PC-3 (cell line): ENCODE measurements at regions not wholly inside any gene's neighbourhood (a gene's known extent, or its start where the extent isn't known, plus 50 kb on each side); places are given as distances from the start of the nearest gene placed in this dataset.
A peak's percentile ranks its signal among the peaks of the same experiment; 100 is the strongest.

ENCODE experiments used
- ATAC-seq: fragments of 200-7000 bp; cut with Tn5 transposase; 2 replicates; pipeline ENCODE4 v1.9.1; 2020; ENCODE audit warnings: mild to moderate bottlenecking, moderate library complexity
- BruUV-seq: library from RNA; stranded (reverse); fragments of 400-500 nt; replicated peaks from 2 replicates; lab custom pipeline; 2021; lab: Mats Ljungman, UMichigan
- CTCF ChIA-PET: fragments of 300-600 bp; sonication (Branson Sonifier 250); formaldehyde crosslinking; loops from one replicate; lab custom pipeline; 2022; ENCODE audit warnings: antibody characterized with exemption; lab: Charles Lee
- POLR2A ChIA-PET: fragments of 300-600 bp; sonication (Branson Sonifier 250); formaldehyde crosslinking; loops from one replicate; lab custom pipeline; 2022; ENCODE audit warnings: antibody characterized with exemption; ENCODE audit not compliant: unreplicated experiment; lab: Charles Lee
- DNase-seq: peaks from one replicate; pipeline ENCODE4 v3.0.0-alpha.2; 2015
- H2AFZ ChIP-seq: fragments of 300-600 bp; sonication (generic); 2 replicates; pipeline ENCODE4 v1.6.0; 2016; ENCODE audit warnings: antibody characterized with exemption, low read length
- H3F3A ChIP-seq: fragments of 300-600 bp; sonication (generic); one replicate; pipeline ENCODE4 v1.6.0; 2017; ENCODE audit warnings: antibody characterized with exemption, low read length, control low read depth, mild to moderate bottlenecking; ENCODE audit not compliant: unreplicated experiment
- H3K27ac ChIP-seq: fragments of 300-600 bp; sonication (generic); 2 replicates; pipeline ENCODE4 v1.5.1; 2016; ENCODE audit warnings: mild to moderate bottlenecking, low read length
- H3K27me3 ChIP-seq: fragments of 300-600 bp; sonication (generic); 2 replicates; pipeline ENCODE4 v1.6.1; 2016; ENCODE audit warnings: low read length, mixed read lengths
- H3K36me3 ChIP-seq: fragments of 300-600 bp; sonication (generic); 2 replicates; pipeline ENCODE4 v1.6.1; 2016; ENCODE audit warnings: low read depth, mixed run types, low read length, mixed read lengths
- H3K4me1 ChIP-seq: fragments of 300-600 bp; sonication (generic); 2 replicates; pipeline ENCODE4 v1.5.1; 2016; ENCODE audit warnings: low read length; ENCODE audit not compliant: insufficient read depth
- H3K4me2 ChIP-seq: fragments of 300-600 bp; sonication (generic); 2 replicates; pipeline ENCODE4 v1.6.0; 2016; ENCODE audit warnings: low read length
- H3K4me3 ChIP-seq: fragments of 300-600 bp; sonication (generic); 2 replicates; pipeline ENCODE4 v1.5.1; 2016; ENCODE audit warnings: mild to moderate bottlenecking, low read length, mixed read lengths
- H3K79me2 ChIP-seq: fragments of 300-600 bp; sonication (generic); 2 replicates; pipeline ENCODE4 v1.6.1; 2017; ENCODE audit warnings: low read length, mixed read lengths
- H3K9ac ChIP-seq: fragments of 300-600 bp; sonication (generic); 2 replicates; pipeline ENCODE4 v1.6.0; 2016; ENCODE audit warnings: mild to moderate bottlenecking, low read length
- H3K9me2 ChIP-seq: fragments of 300-600 bp; sonication (generic); replicated peaks from 2 replicates; pipeline ENCODE4 v1.6.1; 2016; ENCODE audit warnings: mixed run types, low read length, mixed read lengths
- H3K9me3 ChIP-seq: fragments of 300-600 bp; sonication (generic); 2 replicates; pipeline ENCODE4 v1.6.1; 2016; ENCODE audit warnings: low read length, mixed read lengths
- H4K20me1 ChIP-seq: fragments of 300-600 bp; sonication (generic); 2 replicates; pipeline ENCODE4 v1.6.1; 2016; ENCODE audit warnings: low read length, mixed read lengths
- CTCF ChIP-seq: fragments of 300-600 bp; sonication (generic); conservative IDR thresholded peaks from 2 replicates; pipeline ENCODE4 v1.5.1; 2017; ENCODE audit warnings: antibody characterized with exemption, low read depth, mild to moderate bottlenecking, low read length
- EZH2 ChIP-seq: fragments of 300-600 bp; sonication (generic); IDR thresholded peaks from one replicate; pipeline ENCODE4 v1.6.1; 2017; ENCODE audit warnings: antibody characterized with exemption, mild to moderate bottlenecking, low read length; ENCODE audit not compliant: unreplicated experiment
- EZH2phosphoT487 ChIP-seq: fragments of 300-600 bp; sonication (generic); IDR thresholded peaks from 2 replicates; pipeline ENCODE4 v1.6.1; 2018; ENCODE audit warnings: mild to moderate bottlenecking, antibody characterized with exemption, low read length, borderline replicate concordance
- intact Hi-C: fragments of 100-400 bp; cut with micrococcal nuclease; formaldehyde crosslinking; loops from 2 replicates; pipeline ENCODE4 v1.9.0; 2023

GRCh38 chr2:16034151-16034974 lies 94.0 kb downstream of the MYCN start:
- TF ChIP-seq EZH2 (no peak), CTCF (peak; percentile 24; the same call in 1 of the 2 replicates), EZH2phosphoT487 (no peak)
- H2AFZ ChIP-seq, result no peak overlapping the region
- ATAC-seq (no peak), DNase-seq (no peak)
- ChIA-PET CTCF (no interaction called here), POLR2A (no interaction called here)
- no peaks in the 10 kb centered on the region for H3K9me2 ChIP-seq
- no peak overlapping the region for H3K4me2 ChIP-seq
- no TSS peak for BruUV-seq
- no peaks in the 10 kb centered on the region for H3K36me3 ChIP-seq
- H3K27me3 ChIP-seq, result peaks cover 10% of the 10 kb centered on the region
- H3F3A ChIP-seq, result no peaks in the 10 kb centered on the region
- H3K9ac ChIP-seq, result no peak overlapping the region
- no peak overlapping the region for H3K27ac ChIP-seq
- no peaks in the 10 kb centered on the region for H3K9me3 ChIP-seq
- intact Hi-C loops, result no loop called here
- H3K4me1 ChIP-seq, result no peaks in the 10 kb centered on the region
- H4K20me1 ChIP-seq, result no peaks in the 10 kb centered on the region
- H3K4me3 ChIP-seq, result no peak overlapping the region
- no peaks in the 10 kb centered on the region for H3K79me2 ChIP-seq

GRCh38 chr2:16033032-16033293 lies 92.6 kb downstream of the MYCN start:
- peaks cover under 1% of the 10 kb centered on the region; the same call in 1 of the 2 replicates for H3K27me3 ChIP-seq
- DNase-seq, result no peak
- no peaks in the 10 kb centered on the region for H3K79me2 ChIP-seq
- no peaks in the 10 kb centered on the region for H3F3A ChIP-seq
- no peaks in the 10 kb centered on the region for H4K20me1 ChIP-seq
- H3K9ac ChIP-seq, result no peak overlapping the region
- POLR2A ChIA-PET, result no interaction called here
- H3K9me2 ChIP-seq, result no peaks in the 10 kb centered on the region
- TF ChIP-seq CTCF (no peak), EZH2 (no peak), EZH2phosphoT487 (no peak)
- no peaks in the 10 kb centered on the region for H3K36me3 ChIP-seq
- no TSS peak for BruUV-seq
- no peak for ATAC-seq
- H3K27ac ChIP-seq, result no peak overlapping the region
- H2AFZ ChIP-seq, result no peak overlapping the region
- H3K4me3 ChIP-seq, result no peak overlapping the region
- H3K4me1 ChIP-seq, result no peaks in the 10 kb centered on the region
- intact Hi-C loops, result no loop called here
- no peaks in the 10 kb centered on the region for H3K9me3 ChIP-seq
- CTCF ChIA-PET, result no interaction called here
- no peak overlapping the region for H3K4me2 ChIP-seq

GRCh38 chr2:16032282-16033031 lies 92.1 kb downstream of the MYCN start:
- H3K4me2 ChIP-seq, result no peak overlapping the region
- H3K36me3 ChIP-seq, result no peaks in the 10 kb centered on the region
- intact Hi-C loops, result no loop called here
- no peaks in the 10 kb centered on the region for H3K9me3 ChIP-seq
- no TSS peak for BruUV-seq
- ChIA-PET CTCF (no interaction called here), POLR2A (no interaction called here)
- H3K4me1 ChIP-seq, result no peaks in the 10 kb centered on the region
- DNase-seq, result no peak
- H3K4me3 ChIP-seq, result no peak overlapping the region
- no peak overlapping the region for H3K27ac ChIP-seq
- H3K9me2 ChIP-seq, result no peaks in the 10 kb centered on the region
- no peak for ATAC-seq
- TF ChIP-seq CTCF (no peak), EZH2phosphoT487 (no peak), EZH2 (no peak)
- H4K20me1 ChIP-seq, result no peaks in the 10 kb centered on the region
- H3K9ac ChIP-seq, result no peak overlapping the region
- H3K27me3 ChIP-seq, result no peaks in the 10 kb centered on the region
- no peaks in the 10 kb centered on the region for H3K79me2 ChIP-seq
- H2AFZ ChIP-seq, result no peak overlapping the region
- no peaks in the 10 kb centered on the region for H3F3A ChIP-seq
